Mesendoderm (in vitro differentiated cells): ENCODE measurements at regions not wholly inside any gene's neighbourhood (a gene's known extent, or its start where the extent isn't known, plus 50 kb on each side); places are given as distances from the start of the nearest gene placed in this dataset.

Experiments used
- DNase-seq: peaks from one replicate; pipeline ENCODE4 v3.0.0; 2013
- H2AK5ac ChIP-seq: 2 replicates; pipeline ENCODE4 v1.6.1; 2013; ENCODE audit warnings: low read length, inconsistent platforms
- H2BK120ac ChIP-seq: 2 replicates; pipeline ENCODE4 v1.6.1; 2013; ENCODE audit warnings: low read depth, mild to moderate bottlenecking, low read length, moderate library complexity, mixed read lengths
- H2BK15ac ChIP-seq: replicated peaks from 2 replicates; pipeline ENCODE4 v1.6.1; 2013; ENCODE audit warnings: low read depth, mild to moderate bottlenecking, moderate library complexity
- H2BK5ac ChIP-seq: 2 replicates; pipeline ENCODE4 v1.6.1; 2013; ENCODE audit warnings: low read length, inconsistent platforms
- H3K18ac ChIP-seq: 2 replicates; pipeline ENCODE4 v1.6.1; 2013; ENCODE audit warnings: mild to moderate bottlenecking, low read length, mixed read lengths
- H3K23ac ChIP-seq: one replicate; pipeline ENCODE4 v1.6.1; 2013; ENCODE audit warnings: low read length
- H3K27ac ChIP-seq: 2 replicates; pipeline ENCODE4 v1.5.1; 2013; ENCODE audit warnings: low read depth, mild to moderate bottlenecking, inconsistent platforms, low read length, moderate library complexity
- H3K27me3 ChIP-seq: 2 replicates; pipeline ENCODE4 v1.6.1; 2013; ENCODE audit warnings: low read length, control low read depth, mild to moderate bottlenecking, inconsistent platforms; ENCODE audit not compliant: insufficient read depth, poor library complexity
- H3K36me3 ChIP-seq: 2 replicates; pipeline ENCODE4 v1.6.1; 2013; ENCODE audit warnings: low read length, inconsistent platforms; ENCODE audit not compliant: control insufficient read depth, insufficient read depth
- H3K4ac ChIP-seq: one replicate; pipeline ENCODE4 v1.6.1; 2013; ENCODE audit warnings: low read depth, mild to moderate bottlenecking, low read length, moderate library complexity
- H3K4me1 ChIP-seq: 2 replicates; pipeline ENCODE4 v1.6.1; 2013; ENCODE audit warnings: low read depth, low read length, inconsistent platforms; ENCODE audit not compliant: control insufficient read depth
- H3K4me2 ChIP-seq: 2 replicates; pipeline ENCODE4 v1.6.1; 2013; ENCODE audit warnings: low read length
- H3K4me3 ChIP-seq: 2 replicates; pipeline ENCODE4 v1.5.1; 2013; ENCODE audit warnings: mild to moderate bottlenecking, low read length
- H3K56ac ChIP-seq: one replicate; pipeline ENCODE4 v1.6.1; 2013; ENCODE audit warnings: low read length
- H3K79me1 ChIP-seq: 2 replicates; pipeline ENCODE4 v1.6.1; 2013; ENCODE audit warnings: low read length, inconsistent platforms
- H3K79me2 ChIP-seq: 2 replicates; pipeline ENCODE4 v1.6.1; 2013; ENCODE audit warnings: mild to moderate bottlenecking, low read length; ENCODE audit not compliant: control insufficient read depth, insufficient read depth
- H3K9ac ChIP-seq: 2 replicates; pipeline ENCODE4 v1.6.1; 2013; ENCODE audit warnings: low read length, inconsistent platforms
- H4K5ac ChIP-seq: one replicate; pipeline ENCODE4 v1.6.1; 2013; ENCODE audit warnings: low read length
- H4K8ac ChIP-seq: one replicate; pipeline ENCODE4 v1.6.1; 2013; ENCODE audit warnings: low read depth, mild to moderate bottlenecking, control low read depth, low read length, moderate library complexity
- WGBS: extraction: QIAGEN DNeasy Blood & Tissue Kit; methylation state at CpG from one replicate; pipeline ENCODE4 v1.1.7; 2013; ENCODE audit warnings: low lambda C conversion rate, missing lambda C conversion rate; ENCODE audit not compliant: insufficient coverage; ENCODE audit errors: extremely low coverage; 5-methylcytosine and 5-hydroxymethylcytosine counted together

DNA sequence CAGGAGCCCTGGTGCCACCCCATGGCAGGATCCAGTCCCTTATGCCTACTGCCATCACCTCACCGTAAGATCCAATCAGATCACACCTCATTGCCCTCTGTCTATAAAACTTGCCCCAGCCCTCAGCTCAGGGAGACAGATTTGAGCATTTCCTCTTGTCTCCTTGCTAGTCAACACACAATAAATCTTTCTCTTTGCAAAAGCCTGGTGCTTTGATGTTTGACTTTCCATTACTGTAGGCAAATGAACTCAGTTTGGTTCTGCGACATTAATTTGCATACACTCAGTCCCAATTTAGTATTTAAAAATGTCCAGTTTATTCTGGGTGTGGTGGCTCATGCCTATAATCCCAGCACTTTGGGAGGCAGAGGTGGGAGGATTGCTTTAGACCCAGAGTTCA is 188.4 kb downstream of the AEBP2 start:
- no peak overlapping the region for H2AK5ac ChIP-seq
- no CpG with 5 or more reads among the region's 2 CpGs for WGBS

DNA sequence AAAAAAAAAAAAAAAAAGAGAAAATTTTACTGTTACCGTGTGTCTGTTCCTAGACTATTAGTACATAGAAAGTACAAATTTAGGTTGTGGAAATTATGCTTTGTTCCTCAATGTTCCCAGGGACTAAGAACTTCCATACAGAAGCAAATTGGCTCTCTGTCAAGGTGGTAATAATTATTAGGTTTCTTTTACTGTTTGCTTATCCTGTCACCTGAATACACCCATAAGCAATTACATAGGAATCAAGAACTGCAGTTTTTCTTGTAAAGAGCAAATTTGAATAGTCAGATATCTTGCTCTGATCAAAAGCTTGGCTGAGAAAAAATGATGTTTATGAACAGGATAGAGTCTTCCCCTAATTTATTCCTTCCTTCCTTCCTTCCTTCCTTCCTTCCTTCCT is 191.2 kb downstream of the AEBP2 start:
- no CpG with 5 or more reads among the region's 1 CpG for WGBS
- Histone ChIP-seq H2AK5ac (no peak overlapping the region), H4K5ac (no peak overlapping the region)

More for the DNA sequence above, 188.4 kb downstream of the AEBP2 start:
- Histone ChIP-seq H4K8ac (no peak overlapping the region), H3K27ac (no peak overlapping the region), H2BK120ac (no peak overlapping the region), H4K5ac (no peak overlapping the region), H3K56ac (no peak overlapping the region), H3K27me3 (no peaks in the 10 kb centered on the region), H3K79me2 (no peaks in the 10 kb centered on the region), H3K23ac (no peak overlapping the region), H3K9ac (no peak overlapping the region), H3K4me1 (no peaks in the 10 kb centered on the region), H3K4ac (no peak overlapping the region), H3K79me1 (no peaks in the 10 kb centered on the region), H2BK15ac (no peak overlapping the region), H2BK5ac (no peak overlapping the region), H3K4me2 (no peak overlapping the region), H3K4me3 (no peak overlapping the region), H3K36me3 (no peaks in the 10 kb centered on the region), H3K18ac (no peak overlapping the region)
- DNase-seq, result no peak

DNA sequence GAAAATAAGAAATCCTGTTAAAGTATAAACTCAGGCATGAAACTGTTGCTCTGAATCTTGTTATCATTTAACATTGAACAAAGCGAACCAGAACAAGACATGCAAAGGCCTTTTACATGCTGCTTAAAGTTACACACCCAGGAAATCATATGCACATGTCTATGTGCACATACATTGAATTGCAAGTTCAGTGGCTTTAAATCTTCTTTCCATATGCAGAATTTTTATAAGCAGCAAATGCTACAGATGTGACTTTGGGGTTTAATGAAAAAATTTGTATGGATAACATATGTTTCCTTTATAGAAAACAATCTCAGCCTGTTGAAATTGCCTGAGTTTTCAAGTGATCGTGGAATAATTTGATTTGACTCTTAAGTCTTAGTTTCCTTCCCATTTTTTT is 193.9 kb downstream of the AEBP2 start:
- H3K27me3 ChIP-seq, result no peaks in the 10 kb centered on the region
- H3K4ac ChIP-seq, result no peak overlapping the region
- no peak overlapping the region for H3K27ac ChIP-seq
- no peak overlapping the region for H3K18ac ChIP-seq
- H4K8ac ChIP-seq, result no peak overlapping the region
- H3K79me1 ChIP-seq, result no peaks in the 10 kb centered on the region
- H3K56ac ChIP-seq, result no peak overlapping the region
- no peak overlapping the region for H3K4me3 ChIP-seq
- no peak overlapping the region for H3K23ac ChIP-seq
- no CpG with 5 or more reads among the region's 2 CpGs for WGBS
- no peak overlapping the region for H2BK15ac ChIP-seq
- H3K79me2 ChIP-seq, result no peaks in the 10 kb centered on the region
- H2BK5ac ChIP-seq, result no peak overlapping the region
- no peaks in the 10 kb centered on the region for H3K36me3 ChIP-seq
- no peak overlapping the region for H2AK5ac ChIP-seq
- no peak overlapping the region for H3K9ac ChIP-seq
- H3K4me1 ChIP-seq, result no peaks in the 10 kb centered on the region
- DNase-seq, result no peak
- no peak overlapping the region for H4K5ac ChIP-seq
- H2BK120ac ChIP-seq, result no peak overlapping the region
- H3K4me2 ChIP-seq, result no peak overlapping the region

More for the DNA sequence above, 191.2 kb downstream of the AEBP2 start:
- H3K4ac ChIP-seq, result no peak overlapping the region
- H3K36me3 ChIP-seq, result no peaks in the 10 kb centered on the region
- no peak overlapping the region for H3K4me3 ChIP-seq
- H3K27me3 ChIP-seq, result no peaks in the 10 kb centered on the region
- H2BK5ac ChIP-seq, result no peak overlapping the region
- H3K4me1 ChIP-seq, result no peaks in the 10 kb centered on the region
- DNase-seq, result no peak
- no peak overlapping the region for H3K23ac ChIP-seq
- no peak overlapping the region for H2BK120ac ChIP-seq
- no peak overlapping the region for H4K8ac ChIP-seq
- no peak overlapping the region for H3K18ac ChIP-seq
- H3K4me2 ChIP-seq, result no peak overlapping the region
- H3K27ac ChIP-seq, result no peak overlapping the region
- no peak overlapping the region for H3K9ac ChIP-seq
- H3K79me2 ChIP-seq, result no peaks in the 10 kb centered on the region
- no peaks in the 10 kb centered on the region for H3K79me1 ChIP-seq
- no peak overlapping the region for H3K56ac ChIP-seq
- H2BK15ac ChIP-seq, result no peak overlapping the region

DNA sequence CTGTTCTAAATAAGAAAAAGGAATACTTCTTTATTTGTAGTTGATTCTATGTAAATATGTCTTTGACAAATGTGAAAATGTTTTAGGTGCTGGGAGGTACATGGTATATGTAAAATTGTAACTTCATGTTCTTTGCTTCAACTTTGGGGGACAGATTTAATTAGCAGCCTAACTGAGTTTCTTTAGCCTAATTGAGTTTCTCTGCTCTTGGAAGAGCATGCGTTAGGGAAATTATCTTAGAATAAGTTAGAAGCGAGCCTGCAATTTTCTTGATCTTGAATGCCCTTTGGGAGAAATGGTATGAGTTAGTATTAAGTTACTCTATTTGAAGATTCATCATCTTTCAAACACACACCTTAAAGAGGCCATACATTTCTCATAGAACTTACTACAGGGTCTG is 194.3 kb downstream of the AEBP2 start:
- no CpG with 5 or more reads among the region's 2 CpGs for WGBS
- no peak overlapping the region for H2AK5ac ChIP-seq
- H3K27me3 ChIP-seq, result no peaks in the 10 kb centered on the region
- H3K27ac ChIP-seq, result no peak overlapping the region
- no peak overlapping the region for H3K4ac ChIP-seq
- H2BK15ac ChIP-seq, result no peak overlapping the region
- no peak overlapping the region for H3K4me2 ChIP-seq
- H2BK120ac ChIP-seq, result no peak overlapping the region
- H2BK5ac ChIP-seq, result no peak overlapping the region
- H3K4me1 ChIP-seq, result no peaks in the 10 kb centered on the region
- no peaks in the 10 kb centered on the region for H3K79me1 ChIP-seq
- H3K9ac ChIP-seq, result no peak overlapping the region
- no peak overlapping the region for H3K4me3 ChIP-seq
- no peak overlapping the region for H3K56ac ChIP-seq
- no peak for DNase-seq
- H3K36me3 ChIP-seq, result no peaks in the 10 kb centered on the region
- H3K18ac ChIP-seq, result no peak overlapping the region
- H3K79me2 ChIP-seq, result no peaks in the 10 kb centered on the region
- H4K5ac ChIP-seq, result no peak overlapping the region
- H3K23ac ChIP-seq, result no peak overlapping the region
- no peak overlapping the region for H4K8ac ChIP-seq

DNA sequence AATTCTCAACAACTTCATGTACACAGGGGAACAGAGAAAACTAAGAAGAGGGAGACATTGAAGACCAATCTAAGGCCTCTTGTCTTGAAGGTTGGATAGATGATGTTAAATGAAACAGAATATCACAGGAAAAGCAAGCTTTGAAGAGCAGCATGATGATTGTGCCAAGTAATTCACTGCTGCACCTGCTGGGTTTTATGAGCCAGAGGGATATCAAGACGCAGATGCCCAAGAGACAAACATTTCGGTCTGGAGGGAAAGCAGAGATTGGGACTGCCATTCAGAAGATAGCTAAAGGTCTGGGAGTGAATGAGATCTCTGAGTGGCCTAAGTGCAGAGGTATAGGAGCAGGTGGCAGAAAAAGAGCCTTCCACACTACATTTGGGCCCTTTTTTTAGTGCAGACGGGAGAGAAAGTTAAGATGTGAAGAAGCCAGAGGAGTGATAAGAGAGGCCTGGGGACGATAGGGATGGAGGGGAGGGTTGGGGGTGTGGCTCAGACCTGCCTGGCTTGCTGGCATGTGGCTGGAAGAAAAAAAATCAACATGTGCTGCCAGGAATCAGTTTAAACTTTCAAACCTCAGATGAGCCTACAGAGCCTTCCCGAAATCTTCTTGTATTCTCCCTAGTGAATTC is 200.6 kb downstream of the AEBP2 start:
- H3K79me1 ChIP-seq, result no peaks in the 10 kb centered on the region
- WGBS, result no CpG with 5 or more reads among the region's 5 CpGs
- no peak overlapping the region for H3K27ac ChIP-seq
- no peak for DNase-seq
- no peak overlapping the region for H2BK120ac ChIP-seq
- no peak overlapping the region for H4K8ac ChIP-seq
- no peak overlapping the region for H3K4ac ChIP-seq
- H2AK5ac ChIP-seq, result no peak overlapping the region
- H3K23ac ChIP-seq, result no peak overlapping the region
- no peaks in the 10 kb centered on the region for H3K36me3 ChIP-seq
- no peak overlapping the region for H3K4me2 ChIP-seq
- H3K4me3 ChIP-seq, result no peak overlapping the region
- no peaks in the 10 kb centered on the region for H3K4me1 ChIP-seq
- no peak overlapping the region for H3K56ac ChIP-seq
- H3K27me3 ChIP-seq, result no peaks in the 10 kb centered on the region
- no peak overlapping the region for H2BK5ac ChIP-seq
- H3K79me2 ChIP-seq, result no peaks in the 10 kb centered on the region
- H2BK15ac ChIP-seq, result no peak overlapping the region
- H3K18ac ChIP-seq, result no peak overlapping the region
- H4K5ac ChIP-seq, result no peak overlapping the region
- no peak overlapping the region for H3K9ac ChIP-seq
